Omental fat pad (tissue), 3 donors: ENCODE measurements at regions not wholly inside any gene's neighbourhood (a gene's known extent, or its start where the extent isn't known, plus 50 kb on each side); places are given as distances from the start of the nearest gene placed in this dataset.

ENCODE experiments used
- ATAC-seq: fragments of 150-250 bp; one replicate; pipeline ENCODE4 v1.9.1; 2016; ENCODE audit warnings: mild to moderate bottlenecking, moderate library complexity; ENCODE audit not compliant: low FRiP score
- DNase-seq: peaks from one replicate; pipeline ENCODE4 v3.0.0-alpha.2; 2019; ENCODE audit warnings: low spot score
- TF ChIP-seq, protein P1 (sequence below), 3 donors: fragments of 450-650 bp; IDR thresholded peaks; one replicate each; pipeline ENCODE4 v1.5.1; 2016 to 2017; ENCODE audit warnings: antibody characterized with exemption in 3 of 3, mild to moderate bottlenecking in 3 of 3, moderate library complexity in 2 of 3

GRCh38 chr13:47121092-47121763, 224.4 kb upstream of the HTR2A start:
- no peak for DNase-seq
- ATAC-seq = no peak
- TF ChIP-seq, protein P1, sequence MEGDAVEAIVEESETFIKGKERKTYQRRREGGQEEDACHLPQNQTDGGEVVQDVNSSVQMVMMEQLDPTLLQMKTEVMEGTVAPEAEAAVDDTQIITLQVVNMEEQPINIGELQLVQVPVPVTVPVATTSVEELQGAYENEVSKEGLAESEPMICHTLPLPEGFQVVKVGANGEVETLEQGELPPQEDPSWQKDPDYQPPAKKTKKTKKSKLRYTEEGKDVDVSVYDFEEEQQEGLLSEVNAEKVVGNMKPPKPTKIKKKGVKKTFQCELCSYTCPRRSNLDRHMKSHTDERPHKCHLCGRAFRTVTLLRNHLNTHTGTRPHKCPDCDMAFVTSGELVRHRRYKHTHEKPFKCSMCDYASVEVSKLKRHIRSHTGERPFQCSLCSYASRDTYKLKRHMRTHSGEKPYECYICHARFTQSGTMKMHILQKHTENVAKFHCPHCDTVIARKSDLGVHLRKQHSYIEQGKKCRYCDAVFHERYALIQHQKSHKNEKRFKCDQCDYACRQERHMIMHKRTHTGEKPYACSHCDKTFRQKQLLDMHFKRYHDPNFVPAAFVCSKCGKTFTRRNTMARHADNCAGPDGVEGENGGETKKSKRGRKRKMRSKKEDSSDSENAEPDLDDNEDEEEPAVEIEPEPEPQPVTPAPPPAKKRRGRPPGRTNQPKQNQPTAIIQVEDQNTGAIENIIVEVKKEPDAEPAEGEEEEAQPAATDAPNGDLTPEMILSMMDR (IDR thresholded peaks at IDR 0.05) = no peak

DNA sequence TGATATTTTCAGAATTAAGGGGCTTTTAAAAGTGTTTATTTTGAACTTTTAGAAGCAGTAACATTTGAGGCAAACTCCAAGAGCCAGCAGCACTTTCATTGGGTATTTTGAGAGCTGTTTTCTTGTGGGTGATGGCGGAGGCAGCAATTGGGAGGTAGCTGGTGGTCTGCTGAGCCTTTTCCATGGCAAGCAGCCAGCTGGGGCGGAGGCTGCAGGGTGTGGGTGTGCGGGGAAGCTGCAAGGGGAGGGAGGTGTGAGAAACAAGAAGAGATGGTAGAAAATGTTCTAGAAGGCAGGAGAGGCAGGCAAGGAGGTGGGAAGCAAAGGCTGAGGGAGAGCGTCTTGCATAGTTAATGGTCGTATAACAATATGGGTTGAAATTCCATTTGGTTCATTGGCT, 223.4 kb upstream of the HTR2A start:
- ATAC-seq = no peak
- no peak for DNase-seq
- TF ChIP-seq, protein P1 (IDR thresholded peaks at IDR 0.05) = no peak

- no peak for DNase-seq
- TF ChIP-seq, protein P1 (IDR thresholded peaks at IDR 0.05) = no peak
- ATAC-seq = no peak
Observed at GRCh38 chr13:47119575-47120235, 222.9 kb upstream of the HTR2A start.

GRCh38 chr13:47117268-47117667, 220.4 kb upstream of the HTR2A start:
- TF ChIP-seq, protein P1 (IDR thresholded peaks at IDR 0.05) = no peak
- no peak for ATAC-seq
- no peak for DNase-seq

- ATAC-seq = no peak
- TF ChIP-seq, protein P1 (IDR thresholded peaks at IDR 0.05) = no peak
- no peak for DNase-seq
Observed at GRCh38 chr13:47114030-47114429, 217.2 kb upstream of the HTR2A start.

- ATAC-seq = no peak
- no peak for DNase-seq
- TF ChIP-seq, protein P1 (IDR thresholded peaks at IDR 0.05) = no peak
Observed at GRCh38 chr13:47112903-47113299, 216.0 kb upstream of the HTR2A start.
